Vagina (tissue), 2 donors: ENCODE measurements at regions not wholly inside any gene's neighbourhood (a gene's known extent, or its start where the extent isn't known, plus 50 kb on each side); places are given as distances from the start of the nearest gene placed in this dataset.

Experiments used
- CTCF ChIP-seq, 3 experiments: fragments of 450-650 bp in 2 of 3; fragments of 200-600 bp in 1 of 3; sonication (generic) in 1 of 3; IDR thresholded peaks; one replicate each; pipeline ENCODE4 v1.5.1; 2017 to 2019; ENCODE audit warnings: antibody characterized with exemption in 3 of 3, mild to moderate bottlenecking in 2 of 3, moderate library complexity in 2 of 3
- POLR2A ChIP-seq, 2 donors: fragments of 450-650 bp; IDR thresholded peaks; one replicate each; pipeline ENCODE4 v1.6.1; 2017; ENCODE audit warnings: antibody characterized with exemption in 2 of 2, mild to moderate bottlenecking in 2 of 2, moderate library complexity in 2 of 2

DNA sequence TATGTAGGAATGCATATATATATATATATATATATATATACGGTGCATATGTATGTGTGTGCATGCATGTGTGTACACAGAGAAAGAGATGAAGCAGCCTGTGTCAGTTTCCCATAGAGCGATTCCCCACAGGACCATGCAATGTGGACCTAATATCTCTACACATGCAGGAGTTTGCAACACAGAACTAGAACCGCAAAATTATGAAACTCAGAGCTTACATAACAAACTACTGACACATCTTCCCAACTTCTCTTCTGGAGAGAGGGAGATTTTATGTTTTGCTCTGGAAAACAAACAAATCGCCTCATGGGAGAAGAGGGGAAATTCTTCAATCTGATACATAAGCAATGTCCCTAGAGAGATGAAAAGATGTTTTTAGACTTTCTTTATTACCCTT lies 377.2 kb downstream of the LRATD1 start:
- TF ChIP-seq CTCF (IDR thresholded peaks at IDR 0.05): no peak
- TF ChIP-seq POLR2A (IDR thresholded peaks at IDR 0.05): no peak
